GM19025 (cell line): ENCODE measurements at regions not wholly inside any gene's neighbourhood (a gene's known extent, or its start where the extent isn't known, plus 50 kb on each side); places are given as distances from the start of the nearest gene placed in this dataset.

Experiments used
- ATAC-seq: cut with Tn5 transposase; IDR thresholded peaks from one replicate; pipeline ENCODE4 v1.9.1; 2021; ENCODE audit warnings: mild to moderate bottlenecking, low read depth, moderate library complexity; ENCODE audit not compliant: unreplicated experiment

- ATAC-seq, result no peak
These were observed 112.1 kb upstream of the THBS1 start for GRCh38 chr15:39468828-39469227.

- no peak for ATAC-seq
These were observed 108.9 kb upstream of the THBS1 start for GRCh38 chr15:39471785-39472574.

- ATAC-seq, result no peak
These were observed 108.1 kb upstream of the THBS1 start for GRCh38 chr15:39472621-39473297.

- ATAC-seq, result no peak
These were observed 107.5 kb upstream of the THBS1 start for GRCh38 chr15:39473298-39473947.

DNA sequence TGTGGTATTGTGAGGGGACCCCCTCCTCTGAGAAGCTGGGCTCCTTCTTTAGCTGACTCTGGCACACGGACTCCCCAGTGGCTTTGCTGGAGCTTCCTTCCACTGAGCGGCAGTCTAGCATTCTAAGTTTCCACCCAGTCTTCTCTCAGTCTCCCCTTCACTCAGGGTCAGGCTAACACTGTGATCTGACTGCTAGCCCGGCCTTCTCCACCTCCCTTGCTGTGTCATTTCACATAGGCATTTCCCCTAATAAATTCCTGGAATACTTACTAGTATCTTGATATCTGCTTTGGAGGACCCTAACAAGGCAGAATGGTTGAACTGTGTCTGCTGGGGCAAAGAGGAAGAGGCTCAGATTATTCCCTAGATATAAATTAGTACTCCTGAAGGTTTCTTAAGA is 106.2 kb upstream of the THBS1 start:
- ATAC-seq, result no peak

DNA sequence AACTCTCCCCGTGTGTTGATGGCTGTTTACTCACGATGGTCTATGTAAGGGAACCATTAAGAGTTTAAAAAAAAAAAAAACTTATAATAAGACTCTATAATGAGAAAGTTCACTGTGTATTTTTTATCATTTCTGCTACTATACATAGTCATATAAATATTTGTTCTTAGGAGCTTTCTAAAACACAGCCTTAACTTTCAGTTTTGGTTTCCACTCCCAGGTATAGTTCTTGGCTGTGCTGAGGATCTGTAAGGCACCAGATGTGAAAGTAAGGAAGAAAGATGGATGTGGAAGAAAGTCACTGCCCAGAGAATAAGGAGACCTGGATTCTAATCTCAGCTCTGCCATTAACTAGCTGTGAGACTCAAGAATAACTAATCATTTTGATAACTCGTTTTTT is 101.9 kb upstream of the THBS1 start:
- no peak for ATAC-seq

DNA sequence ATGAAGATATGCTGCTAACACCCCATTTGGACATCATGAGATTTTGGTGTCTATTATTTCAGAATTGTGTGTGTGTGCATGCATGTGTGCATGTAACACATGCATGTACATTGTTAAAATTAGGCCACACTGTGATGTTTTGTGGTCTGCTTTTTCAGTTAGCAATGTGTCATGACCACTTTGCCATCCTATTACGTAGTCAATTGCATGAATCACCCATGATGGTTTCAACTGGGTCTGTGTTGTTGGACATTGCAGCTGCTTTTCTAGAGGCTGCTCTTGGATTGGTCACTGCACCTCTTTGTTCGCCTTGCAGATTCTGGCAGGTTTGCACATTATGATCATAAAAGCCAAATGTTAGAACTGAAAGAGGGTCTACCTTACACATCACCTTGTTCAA is 101.0 kb upstream of the THBS1 start:
- no peak for ATAC-seq

- no peak for ATAC-seq
These were observed 98.4 kb upstream of the THBS1 start for GRCh38 chr15:39482459-39482858.

GRCh38 chr15:39486621-39487457 is 94.0 kb upstream of the THBS1 start:
- no peak for ATAC-seq

DNA sequence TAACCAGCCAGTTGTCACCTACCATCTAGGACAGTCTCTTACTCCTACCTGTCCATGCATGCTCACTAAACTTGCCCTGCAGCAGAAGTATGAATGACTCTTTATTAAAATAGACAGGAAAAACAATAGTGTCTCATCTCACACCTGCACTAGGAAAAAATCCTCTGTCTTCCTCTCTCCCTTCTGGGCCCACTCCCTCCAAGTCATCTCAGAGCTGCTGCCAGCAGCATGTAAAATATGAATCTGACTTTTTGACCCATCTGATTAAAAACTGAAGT is 93.5 kb upstream of the THBS1 start:
- no peak for ATAC-seq

- no peak for ATAC-seq
These were observed 92.4 kb upstream of the THBS1 start for GRCh38 chr15:39488516-39488915.

DNA sequence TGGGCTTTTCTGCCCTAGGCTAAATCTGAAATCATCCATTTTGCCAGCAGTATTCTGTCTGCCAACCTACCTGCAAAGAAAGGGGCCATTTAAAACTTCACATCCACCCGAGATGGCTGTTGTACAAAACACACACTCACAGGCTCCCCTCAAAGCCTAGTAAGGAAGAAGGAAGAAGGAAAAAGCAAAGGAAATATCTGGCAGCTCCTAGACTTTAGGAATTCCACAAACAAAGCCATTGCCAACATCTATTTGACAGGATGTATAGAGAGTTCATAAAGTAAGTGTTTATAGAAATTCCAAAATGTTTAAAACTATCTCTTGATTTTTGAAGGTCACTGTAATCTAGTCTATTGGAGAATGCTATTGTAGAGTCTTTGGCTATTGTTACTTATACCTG is 91.9 kb upstream of the THBS1 start:
- ATAC-seq, result no peak

DNA sequence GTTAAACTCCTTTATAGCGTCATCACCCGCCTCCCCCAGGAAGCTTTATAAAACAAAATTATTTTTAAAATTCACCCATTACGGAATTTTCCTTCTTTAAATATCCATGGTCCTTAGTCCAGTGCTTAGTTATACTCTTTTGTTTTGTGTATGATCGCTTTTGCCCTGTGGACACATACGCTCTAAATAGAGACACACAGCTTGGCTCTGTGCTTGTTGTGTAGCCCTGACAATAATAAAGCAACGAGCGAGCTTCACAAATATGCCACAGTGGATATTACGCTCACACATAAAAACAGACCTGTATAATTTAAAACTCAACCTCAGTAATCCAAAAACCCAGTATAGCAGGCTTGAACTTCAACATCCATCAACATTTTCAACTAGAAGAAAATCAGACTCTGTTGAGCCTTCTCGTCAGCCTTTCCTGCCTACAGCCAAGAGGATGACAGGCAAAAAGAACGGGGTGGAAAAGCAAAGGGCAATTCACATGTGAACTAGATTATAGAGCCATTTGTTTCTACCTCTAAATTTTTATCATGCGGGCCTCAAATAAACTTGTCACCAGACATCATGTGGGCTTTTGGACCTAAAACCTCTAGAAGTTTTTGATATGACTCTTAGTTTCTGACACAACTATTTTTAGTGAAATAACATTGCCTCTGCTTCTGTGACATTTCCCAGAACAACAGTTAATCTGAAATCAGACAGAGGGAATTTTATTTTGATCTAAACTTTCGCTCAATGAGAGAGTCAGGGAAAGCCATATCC is 89.6 kb upstream of the THBS1 start:
- no peak for ATAC-seq

- ATAC-seq, result no peak
These were observed 88.9 kb upstream of the THBS1 start for GRCh38 chr15:39491886-39492490.

- no peak for ATAC-seq
These were observed 87.3 kb upstream of the THBS1 start for GRCh38 chr15:39493424-39494067.

- ATAC-seq, result no peak
These were observed 86.4 kb upstream of the THBS1 start for GRCh38 chr15:39494462-39494861.

DNA sequence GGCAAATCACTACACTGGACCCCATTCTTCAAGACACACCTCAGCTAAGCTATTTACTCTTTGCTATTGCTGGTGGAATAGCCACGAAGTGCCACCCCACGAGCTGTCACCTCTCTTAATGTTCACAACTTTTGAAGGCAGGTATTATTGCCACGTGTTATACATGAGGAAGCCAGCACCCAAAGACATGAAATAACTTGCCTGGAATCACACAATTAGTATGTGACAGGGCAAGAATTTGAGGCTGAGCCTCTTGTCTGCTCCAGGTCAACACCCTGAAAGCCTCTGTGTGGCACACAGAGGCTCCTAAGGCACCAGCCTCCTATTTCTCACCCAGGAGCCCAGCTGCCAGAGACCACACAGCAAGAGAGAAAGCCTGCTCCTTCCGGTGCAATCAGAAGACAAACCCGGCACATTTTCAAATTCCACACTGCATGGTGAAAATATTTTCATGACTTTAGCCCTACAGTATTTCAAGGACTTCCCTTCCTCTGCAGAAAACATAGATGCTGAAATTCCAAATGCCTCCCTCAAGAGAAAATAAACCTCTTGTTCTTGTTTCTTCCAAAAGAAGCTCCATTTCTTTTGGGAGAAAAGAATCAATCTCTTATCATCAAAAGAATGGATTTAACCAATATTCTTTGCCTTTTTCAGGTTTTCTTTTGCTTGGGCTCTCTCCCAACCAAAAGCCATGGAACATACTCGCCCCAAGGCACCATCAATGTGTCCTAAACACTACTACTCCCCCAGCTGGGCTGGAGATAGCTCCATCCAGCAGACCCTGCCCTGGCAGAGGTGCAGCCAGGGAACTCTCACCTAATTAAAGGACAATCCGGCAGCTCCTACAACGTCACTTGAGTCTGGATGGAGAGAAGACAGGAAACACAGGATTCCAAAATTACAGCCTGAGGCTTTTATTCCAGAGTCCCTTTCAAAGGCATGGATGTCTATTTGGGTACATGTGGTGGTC is 84.7 kb upstream of the THBS1 start:
- no peak for ATAC-seq

DNA sequence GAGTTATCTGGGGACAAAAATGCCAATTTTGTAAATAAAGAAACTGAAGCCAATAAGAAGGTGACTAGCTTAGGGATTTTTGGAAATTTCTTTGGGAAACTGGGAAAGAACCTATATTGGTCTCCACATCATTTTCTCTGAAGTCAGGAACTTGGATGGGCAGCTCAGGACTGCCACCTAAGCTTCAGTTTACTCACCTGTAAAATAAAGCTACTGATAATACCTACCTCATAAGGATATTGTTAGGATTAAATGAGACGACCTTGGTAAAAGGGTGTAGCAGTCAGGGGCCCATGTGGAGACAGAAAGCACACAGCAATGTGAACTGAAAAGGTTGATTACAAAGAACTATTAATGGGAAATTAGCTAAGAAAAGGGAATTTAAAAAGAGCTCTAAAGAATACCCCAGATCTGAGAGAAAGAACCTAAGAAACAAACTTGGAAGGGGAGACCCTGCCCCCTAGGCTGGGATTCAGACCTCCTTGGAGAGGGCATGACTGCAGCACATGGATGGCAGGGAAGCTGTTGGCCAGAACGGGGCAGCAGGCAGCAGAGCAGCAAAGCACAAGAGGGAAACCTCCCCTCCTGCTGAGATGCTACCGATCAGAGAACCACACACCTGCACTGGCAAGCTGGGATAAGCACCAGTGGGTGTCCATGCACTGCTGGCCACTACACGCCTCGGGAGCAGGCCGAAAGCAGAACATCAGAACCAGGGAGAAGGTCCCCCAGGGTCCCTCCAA is 83.7 kb upstream of the THBS1 start:
- ATAC-seq, result no peak
